Stimulated activated naive CD8-positive, alpha-beta T cell treated with anti-CD3 and anti-CD28 coated beads, Interleukin-15, Interleukin-2, amounts not matched to agents 100 ng/mL and 50 ng/mL, for 24 hours (primary cell): ENCODE measurements at regions not wholly inside any gene's neighbourhood (a gene's known extent, or its start where the extent isn't known, plus 50 kb on each side); places are given as distances from the start of the nearest gene placed in this dataset.

ENCODE experiments used
- H3K27ac Mint-ChIP-seq: one replicate; pipeline ENCODE4 v1.8.0; 2021; ENCODE audit warnings: mild to moderate bottlenecking, mixed read lengths
- H3K27me3 Mint-ChIP-seq: one replicate; pipeline ENCODE4 v1.8.0; 2021; ENCODE audit warnings: mixed read lengths
- H3K36me3 Mint-ChIP-seq: one replicate; pipeline ENCODE4 v1.8.0; 2021; ENCODE audit warnings: low read depth, mixed read lengths
- H3K4me1 Mint-ChIP-seq: one replicate; pipeline ENCODE4 v1.8.0; 2021; ENCODE audit warnings: low read depth, mixed read lengths
- H3K4me3 Mint-ChIP-seq: one replicate; pipeline ENCODE4 v1.8.0; 2021; ENCODE audit warnings: mild to moderate bottlenecking, mixed read lengths
- H3K9me3 Mint-ChIP-seq: one replicate; pipeline ENCODE4 v1.8.0; 2021; ENCODE audit warnings: mixed read lengths

- Mint-ChIP-seq H3K36me3 (no peaks in the 10 kb centered on the region), H3K4me1 (no peaks in the 10 kb centered on the region), H3K27ac (no peak overlapping the region), H3K27me3 (no peaks in the 10 kb centered on the region), H3K4me3 (no peak overlapping the region), H3K9me3 (peaks cover 10% of the 10 kb centered on the region)
Measured at GRCh38 chr2:52956118-52956517, 811.5 kb upstream of the CHAC2 start.

GRCh38 chr2:52955079-52955478 lies 812.5 kb upstream of the CHAC2 start:
- no peak overlapping the region for H3K27ac Mint-ChIP-seq
- peaks cover 14% of the 10 kb centered on the region for H3K9me3 Mint-ChIP-seq
- H3K4me3 Mint-ChIP-seq: no peak overlapping the region
- H3K27me3 Mint-ChIP-seq: no peaks in the 10 kb centered on the region
- no peaks in the 10 kb centered on the region for H3K36me3 Mint-ChIP-seq
- no peaks in the 10 kb centered on the region for H3K4me1 Mint-ChIP-seq

- Mint-ChIP-seq H3K36me3 (no peaks in the 10 kb centered on the region), H3K4me3 (no peak overlapping the region), H3K27me3 (no peaks in the 10 kb centered on the region), H3K27ac (no peak overlapping the region), H3K9me3 (no peaks in the 10 kb centered on the region), H3K4me1 (peaks cover 3% of the 10 kb centered on the region)
Measured at GRCh38 chr2:52940101-52940500, 827.5 kb upstream of the CHAC2 start.

- no peak overlapping the region for H3K27ac Mint-ChIP-seq
- H3K4me1 Mint-ChIP-seq: peaks cover 3% of the 10 kb centered on the region
- H3K9me3 Mint-ChIP-seq: no peaks in the 10 kb centered on the region
- no peak overlapping the region for H3K4me3 Mint-ChIP-seq
- no peaks in the 10 kb centered on the region for H3K27me3 Mint-ChIP-seq
- no peaks in the 10 kb centered on the region for H3K36me3 Mint-ChIP-seq
Measured at GRCh38 chr2:52939250-52939649, 828.4 kb upstream of the CHAC2 start.

- no peaks in the 10 kb centered on the region for H3K36me3 Mint-ChIP-seq
- no peaks in the 10 kb centered on the region for H3K27me3 Mint-ChIP-seq
- peaks cover 3% of the 10 kb centered on the region for H3K4me1 Mint-ChIP-seq
- no peak overlapping the region for H3K4me3 Mint-ChIP-seq
- H3K27ac Mint-ChIP-seq: no peak overlapping the region
- peaks cover under 1% of the 10 kb centered on the region for H3K9me3 Mint-ChIP-seq
Measured at GRCh38 chr2:52936029-52936428, 831.6 kb upstream of the CHAC2 start.

GRCh38 chr2:52934920-52935640 lies 832.5 kb upstream of the CHAC2 start:
- H3K27ac Mint-ChIP-seq: no peak overlapping the region
- H3K9me3 Mint-ChIP-seq: peaks cover 9% of the 10 kb centered on the region
- no peaks in the 10 kb centered on the region for H3K36me3 Mint-ChIP-seq
- H3K4me3 Mint-ChIP-seq: no peak overlapping the region
- H3K4me1 Mint-ChIP-seq: peaks cover 3% of the 10 kb centered on the region
- H3K27me3 Mint-ChIP-seq: no peaks in the 10 kb centered on the region

- H3K36me3 Mint-ChIP-seq: no peaks in the 10 kb centered on the region
- H3K9me3 Mint-ChIP-seq: peaks cover 11% of the 10 kb centered on the region
- no peak overlapping the region for H3K4me3 Mint-ChIP-seq
- no peaks in the 10 kb centered on the region for H3K27me3 Mint-ChIP-seq
- H3K4me1 Mint-ChIP-seq: peaks cover 3% of the 10 kb centered on the region
- H3K27ac Mint-ChIP-seq: no peak overlapping the region
Measured at GRCh38 chr2:52934323-52934898, 833.2 kb upstream of the CHAC2 start.

- no peaks in the 10 kb centered on the region for H3K36me3 Mint-ChIP-seq
- H3K4me1 Mint-ChIP-seq: peaks cover 3% of the 10 kb centered on the region
- H3K4me3 Mint-ChIP-seq: no peak overlapping the region
- no peaks in the 10 kb centered on the region for H3K27me3 Mint-ChIP-seq
- peaks cover 14% of the 10 kb centered on the region for H3K9me3 Mint-ChIP-seq
- no peak overlapping the region for H3K27ac Mint-ChIP-seq
Measured at GRCh38 chr2:52933878-52934277, 833.7 kb upstream of the CHAC2 start.

GRCh38 chr2:52931660-52932059 lies 835.9 kb upstream of the CHAC2 start:
- Mint-ChIP-seq H3K4me3 (no peak overlapping the region), H3K27ac (no peak overlapping the region), H3K9me3 (peaks cover 14% of the 10 kb centered on the region), H3K36me3 (no peaks in the 10 kb centered on the region), H3K4me1 (peaks cover 3% of the 10 kb centered on the region), H3K27me3 (no peaks in the 10 kb centered on the region)

GRCh38 chr2:52929412-52929811 lies 838.2 kb upstream of the CHAC2 start:
- H3K27ac Mint-ChIP-seq: no peak overlapping the region
- H3K36me3 Mint-ChIP-seq: no peaks in the 10 kb centered on the region
- H3K27me3 Mint-ChIP-seq: no peaks in the 10 kb centered on the region
- H3K4me1 Mint-ChIP-seq: no peaks in the 10 kb centered on the region
- no peak overlapping the region for H3K4me3 Mint-ChIP-seq
- H3K9me3 Mint-ChIP-seq: peaks cover 14% of the 10 kb centered on the region

GRCh38 chr2:52919673-52920072 lies 847.9 kb upstream of the CHAC2 start:
- Mint-ChIP-seq H3K9me3 (peaks cover 2% of the 10 kb centered on the region), H3K27me3 (no peaks in the 10 kb centered on the region), H3K4me3 (no peak overlapping the region), H3K36me3 (no peaks in the 10 kb centered on the region), H3K27ac (no peak overlapping the region), H3K4me1 (no peaks in the 10 kb centered on the region)

- Mint-ChIP-seq H3K27me3 (no peaks in the 10 kb centered on the region), H3K4me3 (no peak overlapping the region), H3K27ac (no peak overlapping the region), H3K36me3 (no peaks in the 10 kb centered on the region), H3K4me1 (no peaks in the 10 kb centered on the region), H3K9me3 (peaks cover 3% of the 10 kb centered on the region)
Measured at GRCh38 chr2:52918551-52918950, 849.1 kb upstream of the CHAC2 start.

- peaks cover 3% of the 10 kb centered on the region for H3K9me3 Mint-ChIP-seq
- no peaks in the 10 kb centered on the region for H3K4me1 Mint-ChIP-seq
- H3K27ac Mint-ChIP-seq: no peak overlapping the region
- no peak overlapping the region for H3K4me3 Mint-ChIP-seq
- no peaks in the 10 kb centered on the region for H3K27me3 Mint-ChIP-seq
- no peaks in the 10 kb centered on the region for H3K36me3 Mint-ChIP-seq
Measured at GRCh38 chr2:52916981-52917380, 850.6 kb upstream of the CHAC2 start.

GRCh38 chr2:52904355-52904891 lies 863.2 kb upstream of the CHAC2 start:
- Mint-ChIP-seq H3K27me3 (no peaks in the 10 kb centered on the region), H3K9me3 (peaks cover 17% of the 10 kb centered on the region)

GRCh38 chr2:52897511-52898044 lies 870.0 kb upstream of the CHAC2 start:
- Mint-ChIP-seq H3K4me3 (no peak overlapping the region), H3K27me3 (no peaks in the 10 kb centered on the region), H3K36me3 (no peaks in the 10 kb centered on the region), H3K9me3 (peaks cover 45% of the 10 kb centered on the region), H3K27ac (no peak overlapping the region), H3K4me1 (no peaks in the 10 kb centered on the region)

More at GRCh38 chr2:52904355-52904891, 863.2 kb upstream of the CHAC2 start:
- H3K4me1 Mint-ChIP-seq: no peaks in the 10 kb centered on the region
- H3K27ac Mint-ChIP-seq: no peak overlapping the region
- H3K4me3 Mint-ChIP-seq: no peak overlapping the region
- no peaks in the 10 kb centered on the region for H3K36me3 Mint-ChIP-seq
